ENCODE measurements at regions not wholly inside any gene's neighbourhood (a gene's known extent, or its start where the extent isn't known, plus 50 kb on each side); places are given as distances from the start of the nearest gene placed in this dataset.

DNA sequence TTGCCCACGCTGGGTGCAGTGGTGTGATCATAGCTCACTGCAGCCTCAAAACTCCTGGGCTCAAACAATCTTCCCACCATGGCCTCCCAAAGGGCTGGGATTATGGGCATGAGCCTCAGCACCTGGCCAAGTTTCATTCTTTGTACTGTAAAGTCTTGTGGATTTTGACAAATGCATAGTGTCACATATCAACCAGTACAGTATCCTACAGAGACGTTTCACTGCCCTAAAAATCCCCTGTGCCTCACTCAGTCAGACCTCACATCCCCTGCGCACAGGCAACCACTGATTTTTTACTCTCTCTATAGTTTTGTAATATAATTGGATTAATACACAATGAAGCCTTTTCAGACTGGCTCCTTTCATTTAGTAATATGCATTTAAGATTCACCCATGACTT, 130.7 kb upstream of the UBE2E1 start:
- Histone ChIP-seq H3K27ac (ENCODE audit: low read depth, low read length) (no peak overlapping the region), H2AFZ (ENCODE audit: low read depth, low read length, severe bottlenecking) (no peak overlapping the region), H3K79me2 (ENCODE audit: insufficient read depth, low read length) (no peaks in the 10 kb centered on the region), H3K9ac (ENCODE audit: low read length) (no peak overlapping the region), H3K27me3 (ENCODE audit: low read length) (no peaks in the 10 kb centered on the region), H3K9me3 (ENCODE audit: insufficient read depth, low read length) (no peaks in the 10 kb centered on the region), H3F3A (ENCODE audit: insufficient read depth) (no peaks in the 10 kb centered on the region), H3K9me2 (replicated peaks; ENCODE audit: insufficient read depth, low read length) (no peaks in the 10 kb centered on the region), H3K4me3 (ENCODE audit: insufficient read depth, low read length, poor library complexity, severe bottlenecking) (no peak overlapping the region), H4K20me1 (ENCODE audit: low read depth, low read length) (no peaks in the 10 kb centered on the region), H3K4me2 (ENCODE audit: low read depth, low read length, poor library complexity, severe bottlenecking) (no peak overlapping the region), H3K36me3 (ENCODE audit: low read length) (no peaks in the 10 kb centered on the region)
- TF ChIP-seq, protein P1, sequence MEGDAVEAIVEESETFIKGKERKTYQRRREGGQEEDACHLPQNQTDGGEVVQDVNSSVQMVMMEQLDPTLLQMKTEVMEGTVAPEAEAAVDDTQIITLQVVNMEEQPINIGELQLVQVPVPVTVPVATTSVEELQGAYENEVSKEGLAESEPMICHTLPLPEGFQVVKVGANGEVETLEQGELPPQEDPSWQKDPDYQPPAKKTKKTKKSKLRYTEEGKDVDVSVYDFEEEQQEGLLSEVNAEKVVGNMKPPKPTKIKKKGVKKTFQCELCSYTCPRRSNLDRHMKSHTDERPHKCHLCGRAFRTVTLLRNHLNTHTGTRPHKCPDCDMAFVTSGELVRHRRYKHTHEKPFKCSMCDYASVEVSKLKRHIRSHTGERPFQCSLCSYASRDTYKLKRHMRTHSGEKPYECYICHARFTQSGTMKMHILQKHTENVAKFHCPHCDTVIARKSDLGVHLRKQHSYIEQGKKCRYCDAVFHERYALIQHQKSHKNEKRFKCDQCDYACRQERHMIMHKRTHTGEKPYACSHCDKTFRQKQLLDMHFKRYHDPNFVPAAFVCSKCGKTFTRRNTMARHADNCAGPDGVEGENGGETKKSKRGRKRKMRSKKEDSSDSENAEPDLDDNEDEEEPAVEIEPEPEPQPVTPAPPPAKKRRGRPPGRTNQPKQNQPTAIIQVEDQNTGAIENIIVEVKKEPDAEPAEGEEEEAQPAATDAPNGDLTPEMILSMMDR (IDR thresholded peaks at IDR 0.05; ENCODE audit: insufficient read depth, low read length, poor library complexity, severe bottlenecking) = no peak
- TF ChIP-seq EZH2phosphoT487 (conservative IDR thresholded peaks at IDR 0.05; ENCODE audit: low read length) = no peak

DNA sequence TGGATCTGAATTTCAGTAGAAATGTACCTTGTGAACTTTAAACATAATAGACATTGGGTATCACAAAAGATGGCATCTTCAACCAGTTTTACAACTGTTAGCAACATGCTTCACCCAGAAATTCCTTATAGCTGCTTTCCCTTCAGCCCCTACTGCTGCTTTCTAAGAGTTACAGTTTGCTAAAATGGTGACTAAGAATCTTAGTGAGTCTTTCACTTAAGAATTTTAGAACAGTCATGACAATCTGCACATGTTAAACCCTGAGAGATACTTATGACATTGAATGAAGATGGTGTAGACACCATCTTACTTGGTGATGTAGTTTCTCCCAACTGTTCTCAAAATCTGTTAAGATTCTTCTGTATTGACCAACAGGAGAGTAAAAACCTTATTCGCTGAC, 129.7 kb upstream of the UBE2E1 start:
- no peak for TF ChIP-seq EZH2phosphoT487 (conservative IDR thresholded peaks at IDR 0.05; ENCODE audit: low read length)
- TF ChIP-seq, protein P1 (IDR thresholded peaks at IDR 0.05; ENCODE audit: insufficient read depth, low read length, poor library complexity, severe bottlenecking) = no peak
- Histone ChIP-seq H3K36me3 (ENCODE audit: low read length) (no peaks in the 10 kb centered on the region), H3K9me3 (ENCODE audit: insufficient read depth, low read length) (no peaks in the 10 kb centered on the region), H3K4me2 (ENCODE audit: low read depth, low read length, poor library complexity, severe bottlenecking) (no peak overlapping the region), H3K27me3 (ENCODE audit: low read length) (no peaks in the 10 kb centered on the region), H3K9me2 (replicated peaks; ENCODE audit: insufficient read depth, low read length) (no peaks in the 10 kb centered on the region), H3F3A (ENCODE audit: insufficient read depth) (no peaks in the 10 kb centered on the region), H2AFZ (ENCODE audit: low read depth, low read length, severe bottlenecking) (no peak overlapping the region), H3K9ac (ENCODE audit: low read length) (no peak overlapping the region), H4K20me1 (ENCODE audit: low read depth, low read length) (no peaks in the 10 kb centered on the region), H3K4me3 (ENCODE audit: insufficient read depth, low read length, poor library complexity, severe bottlenecking) (no peak overlapping the region), H3K79me2 (ENCODE audit: insufficient read depth, low read length) (no peaks in the 10 kb centered on the region), H3K27ac (ENCODE audit: low read depth, low read length) (no peak overlapping the region)

DNA sequence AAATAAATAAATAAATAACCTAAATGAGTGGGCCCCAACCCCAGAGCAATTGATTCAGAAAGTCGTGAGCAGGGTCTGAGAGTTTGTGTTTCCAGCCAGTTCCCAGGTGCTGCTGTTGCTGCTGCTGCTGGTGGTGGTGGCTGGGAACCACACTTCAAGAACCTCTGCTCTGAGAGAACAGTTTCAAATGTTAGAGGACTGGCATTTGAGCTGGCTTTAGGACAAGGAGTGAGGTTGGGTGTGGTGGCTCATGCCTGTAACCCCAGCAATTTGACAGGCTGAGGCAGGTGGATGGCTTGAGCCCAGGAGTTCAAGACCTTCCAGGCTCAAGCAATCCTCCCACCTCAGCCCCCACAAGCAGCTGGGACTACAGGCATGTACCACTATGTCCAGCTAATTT, 123.1 kb upstream of the UBE2E1 start:
- Histone ChIP-seq H3K36me3 (ENCODE audit: low read length) (no peaks in the 10 kb centered on the region), H3K9me2 (replicated peaks; ENCODE audit: insufficient read depth, low read length) (no peaks in the 10 kb centered on the region), H3K4me2 (ENCODE audit: low read depth, low read length, poor library complexity, severe bottlenecking) (no peak overlapping the region), H3K9ac (ENCODE audit: low read length) (no peak overlapping the region), H4K20me1 (ENCODE audit: low read depth, low read length) (no peaks in the 10 kb centered on the region), H3K79me2 (ENCODE audit: insufficient read depth, low read length) (no peaks in the 10 kb centered on the region), H3F3A (ENCODE audit: insufficient read depth) (no peaks in the 10 kb centered on the region), H3K4me3 (ENCODE audit: insufficient read depth, low read length, poor library complexity, severe bottlenecking) (no peak overlapping the region), H3K27me3 (ENCODE audit: low read length) (no peaks in the 10 kb centered on the region), H2AFZ (ENCODE audit: low read depth, low read length, severe bottlenecking) (no peak overlapping the region), H3K27ac (ENCODE audit: low read depth, low read length) (no peak overlapping the region), H3K9me3 (ENCODE audit: insufficient read depth, low read length) (no peaks in the 10 kb centered on the region)
- TF ChIP-seq, protein P1 (IDR thresholded peaks at IDR 0.05; ENCODE audit: insufficient read depth, low read length, poor library complexity, severe bottlenecking) = no peak
- TF ChIP-seq EZH2phosphoT487 (conservative IDR thresholded peaks at IDR 0.05; ENCODE audit: low read length) = no peak
